HCT116 (cell line): ENCODE measurements at regions not wholly inside any gene's neighbourhood (a gene's known extent, or its start where the extent isn't known, plus 50 kb on each side); places are given as distances from the start of the nearest gene placed in this dataset.

Experiments used
- ATAC-seq: fragments of 200-7000 bp; cut with Tn5 transposase; 2 replicates; pipeline ENCODE4 v1.9.1; 2020; ENCODE audit warnings: mild to moderate bottlenecking, moderate library complexity
- BruUV-seq: library from RNA; stranded (reverse); fragments of 400-500 nt; replicated peaks from 2 replicates; lab custom pipeline; 2021; lab: Mats Ljungman, UMichigan
- CTCF ChIA-PET: fragments of 300-600 bp; sonication (Branson Sonifier 250); formaldehyde crosslinking; loops from one replicate; lab custom pipeline; 2021; ENCODE audit warnings: antibody characterized with exemption; lab: Charles Lee
- POLR2A ChIA-PET: fragments of 300-600, 350-600 bp; sonication (Branson Sonifier 250); formaldehyde crosslinking; loops from one replicate; lab custom pipeline; 2021; ENCODE audit warnings: antibody characterized with exemption; lab: Charles Lee
- RAD21 ChIA-PET, 2 experiments: fragments of 300-600 bp; sonication (Branson Sonifier 250); formaldehyde crosslinking; loops; one replicate each; lab custom pipeline; 2023; ENCODE audit warnings: low total read pairs in 2 of 2; ENCODE audit not compliant: uncharacterized antibody in 2 of 2, unreplicated experiment in 2 of 2, low non-redundant PET in 1 of 2; lab: Charles Lee
- DNase-seq: peaks from one replicate; pipeline ENCODE4 v3.0.0-alpha.2; 2010; ENCODE audit warnings: low read depth, low spot score
- H2AFZ ChIP-seq: fragments of 200-600 bp; shearing (Covaris generic), sonication (generic); 2 replicates; pipeline ENCODE4 v1.6.1; 2017; ENCODE audit warnings: low read depth, mixed run types, mixed read lengths, antibody characterized with exemption, low read length; ENCODE audit not compliant: poor library complexity, severe bottlenecking
- H3K27ac ChIP-seq: 2 replicates; pipeline ENCODE4 v1.5.1; 2012; ENCODE audit warnings: low read depth, low read length
- H3K27me3 ChIP-seq: fragments of 200-600 bp; sonication (generic); 2 replicates; pipeline ENCODE4 v1.6.1; 2016; ENCODE audit warnings: mixed run types, low read length, mixed read lengths; ENCODE audit not compliant: insufficient read depth
- H3K36me3 ChIP-seq, 2 experiments: fragments of 200-500 bp in 1 of 2; fragments of 200-600 bp in 1 of 2; sonication (Bioruptor generic) in 1 of 2; sonication (generic) in 1 of 2; 2 replicates each; pipeline versions ENCODE4 v1.5.1 to v1.6.1; 2014 to 2016; ENCODE audit warnings: low read length in 2 of 2, inconsistent platforms in 1 of 2, mixed read lengths in 1 of 2, mixed run types in 1 of 2; ENCODE audit not compliant: insufficient read depth in 2 of 2, control insufficient read depth in 1 of 2
- H3K4me1 ChIP-seq, 2 experiments: fragments of 200-600 bp in 1 of 2; sonication (generic) in 1 of 2; 2 replicates each; pipeline versions ENCODE4 v1.5.1 to v1.6.1; 2012 to 2017; ENCODE audit warnings: low read length in 2 of 2, inconsistent platforms in 1 of 2, mild to moderate bottlenecking in 1 of 2, mixed read lengths in 1 of 2, mixed run types in 1 of 2, moderate library complexity in 1 of 2; ENCODE audit not compliant: insufficient read depth in 2 of 2, control insufficient read depth in 1 of 2
- H3K4me2 ChIP-seq: fragments of 200-600 bp; sonication (generic); 2 replicates; pipeline ENCODE4 v1.6.1; 2017; ENCODE audit warnings: mixed run types, low read length, mixed read lengths
- H3K4me3 ChIP-seq, 2 experiments: fragments of 200-600 bp in 1 of 2; sonication (generic) in 1 of 2; replicated peaks in 1 of 2; 2 replicates each; pipeline ENCODE4 v1.5.1; 2011 to 2016; ENCODE audit warnings: low read length in 2 of 2, control low read depth in 1 of 2, low read depth in 1 of 2, mild to moderate bottlenecking in 1 of 2, mixed read lengths in 1 of 2, mixed run types in 1 of 2
- H3K79me2 ChIP-seq: fragments of 200-600 bp; sonication (generic); 2 replicates; pipeline ENCODE4 v1.6.1; 2017; ENCODE audit warnings: mild to moderate bottlenecking, mixed run types, low read length, moderate library complexity, mixed read lengths; ENCODE audit not compliant: insufficient read depth
- H3K9ac ChIP-seq: fragments of 200-600 bp; sonication (generic); 2 replicates; pipeline ENCODE4 v1.6.1; 2016; ENCODE audit warnings: low read length, mixed read lengths
- H3K9me2 ChIP-seq: fragments of 200-600 bp; sonication (generic), shearing (Covaris generic); 2 replicates; pipeline ENCODE4 v1.6.1; 2017; ENCODE audit warnings: mixed run types, mild to moderate bottlenecking, moderate library complexity; ENCODE audit not compliant: insufficient read depth
- H3K9me3 ChIP-seq, 2 experiments: fragments of 200-500 bp in 1 of 2; fragments of 200-600 bp in 1 of 2; sonication (Bioruptor generic) in 1 of 2; sonication (generic) in 1 of 2; 2 replicates each; pipeline ENCODE4 v1.6.1; 2014 to 2017; ENCODE audit warnings: low read length in 2 of 2, mixed read lengths in 2 of 2, inconsistent platforms in 1 of 2, low read depth in 1 of 2, mild to moderate bottlenecking in 1 of 2, mixed run types in 1 of 2, moderate library complexity in 1 of 2; ENCODE audit not compliant: control insufficient read depth in 1 of 2, insufficient read depth in 1 of 2
- H4K20me1 ChIP-seq: fragments of 200-600 bp; sonication (generic), shearing (Covaris generic); 2 replicates; pipeline ENCODE4 v1.6.1; 2017; ENCODE audit warnings: mixed run types, mild to moderate bottlenecking, moderate library complexity; ENCODE audit not compliant: insufficient read depth
- CEBPB ChIP-seq: IDR thresholded peaks from 2 replicates; pipeline ENCODE4 v1.6.1; 2012; ENCODE audit warnings: low read depth
- CTCF ChIP-seq, 3 experiments: fragments of 200-600 bp in 1 of 3; sonication (generic) in 1 of 3; IDR thresholded peaks in 2 of 3; conservative IDR thresholded peaks in 1 of 3; 2 replicates each; pipeline ENCODE4 v1.5.1; 2012 to 2017; ENCODE audit warnings: low read depth in 2 of 3, low read length in 2 of 3, antibody characterized with exemption in 1 of 3, borderline replicate concordance in 1 of 3, control low read depth in 1 of 3, mild to moderate bottlenecking in 1 of 3, mixed read lengths in 1 of 3, mixed run types in 1 of 3, moderate library complexity in 1 of 3; ENCODE audit not compliant: insufficient read depth in 1 of 3
- EGR1 ChIP-seq: IDR thresholded peaks from 2 replicates; pipeline ENCODE4 v1.6.1; 2012; ENCODE audit warnings: low read depth
- ELF1 ChIP-seq: IDR thresholded peaks from 2 replicates; pipeline ENCODE4 v1.6.1; 2012; ENCODE audit warnings: low read depth, borderline replicate concordance
- EZH2 ChIP-seq: fragments of 200-600 bp; sonication (generic); IDR thresholded peaks from 2 replicates; pipeline ENCODE4 v1.6.1; 2017; ENCODE audit warnings: antibody characterized with exemption, mixed run types
- EZH2phosphoT487 ChIP-seq: fragments of 200-600 bp; IDR thresholded peaks from 2 replicates; pipeline ENCODE4 v1.6.1; 2018; ENCODE audit warnings: antibody characterized with exemption, borderline replicate concordance
- POLR2A ChIP-seq: IDR thresholded peaks from 2 replicates; pipeline ENCODE4 v1.7.0; 2011; ENCODE audit warnings: borderline replicate concordance; ENCODE audit not compliant: insufficient read depth, insufficient read length; ENCODE audit errors: extremely low read depth
- POLR2AphosphoS5 ChIP-seq: IDR thresholded peaks from 2 replicates; pipeline ENCODE4 v1.6.1; 2011; ENCODE audit warnings: mild to moderate bottlenecking, low read depth, low read length, moderate library complexity
- RAD21 ChIP-seq: IDR thresholded peaks from 2 replicates; pipeline ENCODE4 v1.6.1; 2012; ENCODE audit warnings: low read depth, mild to moderate bottlenecking
- REST ChIP-seq: IDR thresholded peaks from 2 replicates; pipeline ENCODE4 v1.6.1; 2012; ENCODE audit warnings: low read depth
- SP1 ChIP-seq: IDR thresholded peaks from 2 replicates; pipeline ENCODE4 v1.6.1; 2012; ENCODE audit warnings: low read depth
- SRF ChIP-seq: IDR thresholded peaks from 2 replicates; pipeline ENCODE4 v1.6.1; 2012; ENCODE audit warnings: low read depth
- TCF7L2 ChIP-seq: IDR thresholded peaks from 2 replicates; pipeline ENCODE4 v1.7.0; 2011; ENCODE audit warnings: borderline replicate concordance, inconsistent platforms; ENCODE audit not compliant: insufficient read depth, insufficient read length; ENCODE audit errors: extremely low read depth
- ZFX ChIP-seq: fragments of 450-650 bp; IDR thresholded peaks from 2 replicates; pipeline ENCODE4 v1.6.1; 2017
- ZNF274 ChIP-seq: fragments of 200-500 bp; sonication (Bioruptor generic); IDR thresholded peaks from 2 replicates; pipeline ENCODE4 v1.6.1; 2014; ENCODE audit warnings: mild to moderate bottlenecking, low read depth, low read length, inconsistent platforms
- intact Hi-C: fragments of 100-400 bp; cut with micrococcal nuclease; formaldehyde crosslinking; loops from 2 replicates; pipeline ENCODE4 v1.10.0; 2022
- TF ChIP-seq, protein P1 (sequence below): IDR thresholded peaks from 2 replicates; pipeline ENCODE4 v1.6.1; 2012
- TF ChIP-seq, protein P2 (sequence below): IDR thresholded peaks from 2 replicates; pipeline ENCODE4 v1.6.1; 2011; ENCODE audit warnings: mild to moderate bottlenecking, low read length, moderate library complexity; ENCODE audit not compliant: insufficient replicate concordance; ENCODE audit errors: extremely low read depth

DNA sequence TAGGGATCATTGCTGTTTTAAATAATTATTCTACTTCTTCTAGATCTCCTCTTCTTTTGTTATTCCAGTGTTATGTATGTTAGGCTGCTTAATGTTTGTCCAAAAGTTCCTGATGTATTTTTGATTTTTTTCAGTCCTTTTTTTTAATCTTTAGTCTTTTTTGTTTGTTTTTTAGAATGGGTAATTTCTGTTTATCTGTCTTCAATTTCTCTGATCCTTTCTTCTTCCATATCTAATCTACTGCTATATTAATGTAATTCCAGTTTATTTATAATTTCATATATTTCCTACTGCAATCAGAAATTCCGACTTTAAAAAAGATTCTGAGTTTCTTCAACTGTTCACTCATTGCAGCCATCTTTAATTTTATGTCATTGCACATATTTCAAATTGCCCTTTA, 452.8 kb upstream of the POT1 start:
- no TSS peak for BruUV-seq
- H3K79me2 ChIP-seq = no peaks in the 10 kb centered on the region
- H3K27ac ChIP-seq = no peak overlapping the region
- no peaks in the 10 kb centered on the region for H3K4me1 ChIP-seq
- RAD21 ChIA-PET = no interaction called here
- no peak overlapping the region for H3K4me3 ChIP-seq
- H3K9me3 ChIP-seq = no peaks in the 10 kb centered on the region
- CTCF ChIA-PET = no interaction called here
- TF ChIP-seq EZH2phosphoT487 (no peak), POLR2A (no peak), TCF7L2 (no peak), EGR1 (no peak), ZNF274 (no peak), ZFX (no peak), POLR2AphosphoS5 (no peak), SP1 (no peak), CTCF (IDR thresholded peaks at IDR 0.05 in 2 of 3, conservative IDR thresholded peaks at IDR 0.05 in 1 of 3; ENCODE audit: borderline replicate concordance in 1 of 3, insufficient read depth in 1 of 3, low read depth in 2 of 3, low read length in 2 of 3) (no peak), EZH2 (no peak), ELF1 (no peak), REST (no peak), CEBPB (no peak), RAD21 (no peak), SRF (no peak)
- TF ChIP-seq, protein P1, sequence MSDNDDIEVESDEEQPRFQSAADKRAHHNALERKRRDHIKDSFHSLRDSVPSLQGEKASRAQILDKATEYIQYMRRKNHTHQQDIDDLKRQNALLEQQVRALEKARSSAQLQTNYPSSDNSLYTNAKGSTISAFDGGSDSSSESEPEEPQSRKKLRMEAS = no peak
- TF ChIP-seq, protein P2, sequence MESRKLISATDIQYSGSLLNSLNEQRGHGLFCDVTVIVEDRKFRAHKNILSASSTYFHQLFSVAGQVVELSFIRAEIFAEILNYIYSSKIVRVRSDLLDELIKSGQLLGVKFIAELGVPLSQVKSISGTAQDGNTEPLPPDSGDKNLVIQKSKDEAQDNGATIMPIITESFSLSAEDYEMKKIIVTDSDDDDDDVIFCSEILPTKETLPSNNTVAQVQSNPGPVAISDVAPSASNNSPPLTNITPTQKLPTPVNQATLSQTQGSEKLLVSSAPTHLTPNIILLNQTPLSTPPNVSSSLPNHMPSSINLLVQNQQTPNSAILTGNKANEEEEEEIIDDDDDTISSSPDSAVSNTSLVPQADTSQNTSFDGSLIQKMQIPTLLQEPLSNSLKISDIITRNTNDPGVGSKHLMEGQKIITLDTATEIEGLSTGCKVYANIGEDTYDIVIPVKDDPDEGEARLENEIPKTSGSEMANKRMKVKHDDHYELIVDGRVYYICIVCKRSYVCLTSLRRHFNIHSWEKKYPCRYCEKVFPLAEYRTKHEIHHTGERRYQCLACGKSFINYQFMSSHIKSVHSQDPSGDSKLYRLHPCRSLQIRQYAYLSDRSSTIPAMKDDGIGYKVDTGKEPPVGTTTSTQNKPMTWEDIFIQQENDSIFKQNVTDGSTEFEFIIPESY = no peak
- no peak overlapping the region for H3K4me2 ChIP-seq
- no peak overlapping the region for H2AFZ ChIP-seq
- no peaks in the 10 kb centered on the region for H3K36me3 ChIP-seq
- no peak for DNase-seq
- POLR2A ChIA-PET = no interaction called here
- H3K9ac ChIP-seq = no peak overlapping the region
- no peak for ATAC-seq
- H3K27me3 ChIP-seq = no peaks in the 10 kb centered on the region
- intact Hi-C loops = no loop called here
- no peaks in the 10 kb centered on the region for H3K9me2 ChIP-seq
- no peaks in the 10 kb centered on the region for H4K20me1 ChIP-seq
